K562 (cell line): ENCODE measurements at regions not wholly inside any gene's neighbourhood (a gene's known extent, or its start where the extent isn't known, plus 50 kb on each side); places are given as distances from the start of the nearest gene placed in this dataset.

ENCODE experiments used
- HNRNPUL1 ChIP-seq: fragments of 200-400 bp; formaldehyde crosslinking; IDR thresholded peaks from 2 replicates; pipeline ENCODE4 v1.6.1; 2017; ENCODE audit warnings: low read length
- KDM1A ChIP-seq, 2 experiments: fragments of 450-650 bp; IDR thresholded peaks; 2 replicates each; pipeline ENCODE4 v1.6.1; 2016; ENCODE audit warnings: mild to moderate bottlenecking in 2 of 2
- MNT ChIP-seq, 2 experiments: fragments of 450-650 bp; conservative IDR thresholded peaks; 2 replicates each; pipeline ENCODE4 v1.6.1; 2017; ENCODE audit warnings: mild to moderate bottlenecking in 2 of 2, moderate library complexity in 2 of 2
- SAP30 ChIP-seq: fragments of 200-600 bp; sonication (generic); IDR thresholded peaks from 2 replicates; pipeline ENCODE4 v1.6.1; 2012; ENCODE audit warnings: borderline replicate concordance, low read depth, mild to moderate bottlenecking, moderate library complexity, low read length, control low read depth, inconsistent platforms; ENCODE audit not compliant: insufficient read depth, poor library complexity, severe bottlenecking
- SMARCC2 ChIP-seq: fragments of 450-650 bp; IDR thresholded peaks from 2 replicates; pipeline ENCODE4 v1.6.1; 2017; ENCODE audit warnings: antibody characterized with exemption, moderate library complexity, mild to moderate bottlenecking, low read depth
- TBL1XR1 ChIP-seq, 2 experiments: IDR thresholded peaks; 2 replicates each; pipeline ENCODE4 v1.6.1; 2012; ENCODE audit warnings: improper control_type of control experiment in 2 of 2, low read length in 2 of 2, mild to moderate bottlenecking in 1 of 2
- TGIF2 ChIP-seq: sonication (generic); formaldehyde crosslinking; IDR thresholded peaks from 2 replicates; pipeline ENCODE4 v1.8.1; 2022; ENCODE audit warnings: mild to moderate bottlenecking, missing genetic modification reagents, moderate library complexity
- TRIM24 ChIP-seq, 2 experiments: fragments of 450-650 bp; IDR thresholded peaks; 2 replicates each; pipeline ENCODE4 v1.6.1; 2016
- YY1 ChIP-seq, 3 experiments: IDR thresholded peaks; 2 replicates each; pipeline ENCODE4 v1.6.1; 2011; ENCODE audit warnings: low read length in 2 of 3, mild to moderate bottlenecking in 2 of 3, moderate library complexity in 2 of 3, borderline replicate concordance in 1 of 3, control low read depth in 1 of 3, low read depth in 1 of 3; ENCODE audit not compliant: insufficient read depth in 3 of 3, insufficient replicate concordance in 2 of 3, control insufficient read depth in 1 of 3, insufficient read length in 1 of 3; ENCODE audit errors: extremely low read depth in 1 of 3
- ZBTB8A ChIP-seq: fragments of 450-650 bp; IDR thresholded peaks from 2 replicates; pipeline ENCODE4 v1.6.1; 2018; ENCODE audit warnings: mild to moderate bottlenecking, moderate library complexity; ENCODE audit not compliant: partially characterized antibody
- ZC3H8 ChIP-seq: fragments of 450-650 bp; IDR thresholded peaks from 2 replicates; pipeline ENCODE4 v1.6.1; 2017
- ZKSCAN3 ChIP-seq: fragments of 250-450 bp; sonication (Bioruptor Pico); IDR thresholded peaks from 2 replicates; pipeline ENCODE4 v1.4.0; 2020
- ZNF143 ChIP-seq: sonication (generic); formaldehyde crosslinking; IDR thresholded peaks from 2 replicates; pipeline ENCODE4 v1.9.0; 2022; ENCODE audit warnings: mild to moderate bottlenecking, missing genetic modification reagents
- ZNF347 ChIP-seq: fragments of 450-650 bp; formaldehyde crosslinking; IDR thresholded peaks from 2 replicates; pipeline ENCODE4 v1.4.0; 2020; ENCODE audit warnings: low read depth, mild to moderate bottlenecking, moderate library complexity
- TF ChIP-seq, protein P1 (sequence below): fragments of 250-450 bp; sonication (Bioruptor Pico); IDR thresholded peaks from 2 replicates; pipeline ENCODE4 v1.8.0; 2022; ENCODE audit warnings: inconsistent platforms, mild to moderate bottlenecking, moderate library complexity, borderline replicate concordance
- TF ChIP-seq, protein P2 (sequence below): fragments of 450-650 bp; formaldehyde crosslinking; IDR thresholded peaks from 2 replicates; pipeline ENCODE4 v1.4.0; 2022; ENCODE audit warnings: mild to moderate bottlenecking, moderate library complexity
- TF ChIP-seq, protein P3 (sequence below), 2 experiments: fragments of 250-450 bp in 1 of 2; fragments of 450-650 bp in 1 of 2; sonication (Bioruptor Pico) in 1 of 2; IDR thresholded peaks; 2 replicates each; pipeline versions ENCODE4 v1.6.1 to v1.8.0; 2016 to 2021; ENCODE audit warnings: mild to moderate bottlenecking in 2 of 2, moderate library complexity in 2 of 2, missing compliant biosample characterization in 1 of 2, missing genetic modification characterization in 1 of 2
- TF ChIP-seq, protein P4 (sequence below), 2 experiments: IDR thresholded peaks; 2 replicates each; pipeline ENCODE4 v1.6.1; 2012; ENCODE audit warnings: improper control_type of control experiment in 2 of 2, low read depth in 2 of 2, low read length in 2 of 2, borderline replicate concordance in 1 of 2

GRCh38 chr6:15948930-15949900, 179.7 kb upstream of the MYLIP start (continued):
- TF ChIP-seq, protein P1, sequence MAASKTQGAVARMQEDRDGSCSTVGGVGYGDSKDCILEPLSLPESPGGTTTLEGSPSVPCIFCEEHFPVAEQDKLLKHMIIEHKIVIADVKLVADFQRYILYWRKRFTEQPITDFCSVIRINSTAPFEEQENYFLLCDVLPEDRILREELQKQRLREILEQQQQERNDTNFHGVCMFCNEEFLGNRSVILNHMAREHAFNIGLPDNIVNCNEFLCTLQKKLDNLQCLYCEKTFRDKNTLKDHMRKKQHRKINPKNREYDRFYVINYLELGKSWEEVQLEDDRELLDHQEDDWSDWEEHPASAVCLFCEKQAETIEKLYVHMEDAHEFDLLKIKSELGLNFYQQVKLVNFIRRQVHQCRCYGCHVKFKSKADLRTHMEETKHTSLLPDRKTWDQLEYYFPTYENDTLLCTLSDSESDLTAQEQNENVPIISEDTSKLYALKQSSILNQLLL (CRISPR knock-in tag) = no peak
- TF ChIP-seq, protein P2, sequence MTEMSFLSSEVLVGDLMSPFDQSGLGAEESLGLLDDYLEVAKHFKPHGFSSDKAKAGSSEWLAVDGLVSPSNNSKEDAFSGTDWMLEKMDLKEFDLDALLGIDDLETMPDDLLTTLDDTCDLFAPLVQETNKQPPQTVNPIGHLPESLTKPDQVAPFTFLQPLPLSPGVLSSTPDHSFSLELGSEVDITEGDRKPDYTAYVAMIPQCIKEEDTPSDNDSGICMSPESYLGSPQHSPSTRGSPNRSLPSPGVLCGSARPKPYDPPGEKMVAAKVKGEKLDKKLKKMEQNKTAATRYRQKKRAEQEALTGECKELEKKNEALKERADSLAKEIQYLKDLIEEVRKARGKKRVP = no peak
- TF ChIP-seq YY1 (IDR thresholded peaks at IDR 0.05; ENCODE audit: borderline replicate concordance in 1 of 3, control insufficient read depth in 1 of 3, extremely low read depth in 1 of 3, insufficient read depth in 3 of 3, insufficient read length in 1 of 3, insufficient replicate concordance in 2 of 3, low read depth in 1 of 3, low read length in 2 of 3) = no peak
- TF ChIP-seq TRIM24 (IDR thresholded peaks at IDR 0.05) = no peak
- TF ChIP-seq ZBTB8A = no peak
- TF ChIP-seq, protein P3, sequence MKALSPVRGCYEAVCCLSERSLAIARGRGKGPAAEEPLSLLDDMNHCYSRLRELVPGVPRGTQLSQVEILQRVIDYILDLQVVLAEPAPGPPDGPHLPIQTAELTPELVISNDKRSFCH (CRISPR knock-in tag; IDR thresholded peaks at IDR 0.05) = no peak
- TF ChIP-seq, protein P3 (tag; IDR thresholded peaks at IDR 0.05) = no peak
- no peak for TF ChIP-seq ZKSCAN3 (CRISPR knock-in tag)
- no peak for TF ChIP-seq HNRNPUL1
- no peak for TF ChIP-seq ZNF347 (CRISPR knock-in tag)
- TF ChIP-seq ZC3H8 = no peak
- no peak for TF ChIP-seq TGIF2 (CRISPR knock-in tag)
- TF ChIP-seq, protein P4, sequence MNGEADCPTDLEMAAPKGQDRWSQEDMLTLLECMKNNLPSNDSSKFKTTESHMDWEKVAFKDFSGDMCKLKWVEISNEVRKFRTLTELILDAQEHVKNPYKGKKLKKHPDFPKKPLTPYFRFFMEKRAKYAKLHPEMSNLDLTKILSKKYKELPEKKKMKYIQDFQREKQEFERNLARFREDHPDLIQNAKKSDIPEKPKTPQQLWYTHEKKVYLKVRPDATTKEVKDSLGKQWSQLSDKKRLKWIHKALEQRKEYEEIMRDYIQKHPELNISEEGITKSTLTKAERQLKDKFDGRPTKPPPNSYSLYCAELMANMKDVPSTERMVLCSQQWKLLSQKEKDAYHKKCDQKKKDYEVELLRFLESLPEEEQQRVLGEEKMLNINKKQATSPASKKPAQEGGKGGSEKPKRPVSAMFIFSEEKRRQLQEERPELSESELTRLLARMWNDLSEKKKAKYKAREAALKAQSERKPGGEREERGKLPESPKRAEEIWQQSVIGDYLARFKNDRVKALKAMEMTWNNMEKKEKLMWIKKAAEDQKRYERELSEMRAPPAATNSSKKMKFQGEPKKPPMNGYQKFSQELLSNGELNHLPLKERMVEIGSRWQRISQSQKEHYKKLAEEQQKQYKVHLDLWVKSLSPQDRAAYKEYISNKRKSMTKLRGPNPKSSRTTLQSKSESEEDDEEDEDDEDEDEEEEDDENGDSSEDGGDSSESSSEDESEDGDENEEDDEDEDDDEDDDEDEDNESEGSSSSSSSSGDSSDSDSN (IDR thresholded peaks at IDR 0.05; ENCODE audit: borderline replicate concordance in 1 of 2, low read depth in 2 of 2, low read length in 2 of 2) = no peak
- no peak for TF ChIP-seq KDM1A (IDR thresholded peaks at IDR 0.05)
- TF ChIP-seq SAP30 = no peak
- TF ChIP-seq TBL1XR1 (IDR thresholded peaks at IDR 0.05; ENCODE audit: low read length in 2 of 2) = peak in 1 of 2 experiments; percentile 16; a peak in 1 of 4 replicates
- TF ChIP-seq ZNF143 (CRISPR knock-in tag) = no peak
- peak in 1 of 2 experiments; percentile 29; a peak in 1 of 4 replicates for TF ChIP-seq MNT (conservative IDR thresholded peaks at IDR 0.05)
- TF ChIP-seq SMARCC2 = no peak
